B cell (primary cell): ENCODE measurements at regions not wholly inside any gene's neighbourhood (a gene's known extent, or its start where the extent isn't known, plus 50 kb on each side); places are given as distances from the start of the nearest gene placed in this dataset.

ENCODE experiments used
- ATAC-seq: fragments of 200-7000 bp; cut with Tn5 transposase; one replicate; pipeline ENCODE4 v1.10.0; 2021; ENCODE audit warnings: low read depth, mild to moderate bottlenecking, moderate number of reproducible peaks, moderate library complexity
- CTCF ChIA-PET: fragments of 350-600 bp; sonication (Branson Sonifier 250); formaldehyde crosslinking; loops from one replicate; lab custom pipeline; 2021; ENCODE audit warnings: antibody characterized with exemption, inconsistent platforms; lab: Charles Lee
- POLR2A ChIA-PET: fragments of 350-600 bp; sonication (Branson Sonifier 250); formaldehyde crosslinking; loops from one replicate; lab custom pipeline; 2021; ENCODE audit warnings: antibody characterized with exemption; lab: Charles Lee
- DNase-seq: peaks from one replicate; pipeline ENCODE4 v3.0.0; 2013
- H2AFZ ChIP-seq: 2 replicates; pipeline ENCODE4 v1.6.1; 2012; ENCODE audit warnings: mild to moderate bottlenecking, low read depth, low read length; ENCODE audit not compliant: insufficient read depth, poor library complexity, severe bottlenecking
- H3K27ac ChIP-seq, 2 donors: 1 replicate in 1 of 2; 2 replicates in 1 of 2; pipeline ENCODE4 v1.5.1; 2012 to 2013; ENCODE audit warnings: low read length in 2 of 2, mild to moderate bottlenecking in 2 of 2, moderate library complexity in 1 of 2
- H3K27me3 ChIP-seq, 4 experiments: fragments of 200-600 bp in 1 of 4; sonication (generic) in 1 of 4; replicated peaks in 1 of 4; 1 replicate in 2 of 4; 2 replicates in 2 of 4; pipeline versions ENCODE4 v1.6.1 to v1.7.0; 2013 to 2016; ENCODE audit warnings: low read length in 3 of 4, mild to moderate bottlenecking in 2 of 4, mixed read lengths in 1 of 4, moderate library complexity in 1 of 4; ENCODE audit not compliant: insufficient read depth in 4 of 4, control insufficient read depth in 3 of 4; ENCODE audit errors: control extremely low read depth in 1 of 4
- H3K36me3 ChIP-seq, 2 experiments: replicated peaks in 1 of 2; 1 replicate in 1 of 2; 2 replicates in 1 of 2; pipeline versions ENCODE4 v1.6.1 to v1.7.1; 2013; ENCODE audit warnings: low read length in 1 of 2; ENCODE audit not compliant: insufficient read depth in 2 of 2, control insufficient read depth in 1 of 2; ENCODE audit errors: control extremely low read depth in 1 of 2, extremely low read depth in 1 of 2
- H3K4me1 ChIP-seq, 2 donors: fragments of 200-600 bp in 1 of 2; sonication (generic) in 1 of 2; 1 replicate in 1 of 2; 2 replicates in 1 of 2; pipeline versions ENCODE4 v1.5.1 to v1.6.1; 2013 to 2017; ENCODE audit warnings: low read length in 2 of 2; ENCODE audit not compliant: control insufficient read depth in 2 of 2, insufficient read depth in 2 of 2
- H3K4me2 ChIP-seq: replicated peaks from 2 replicates; pipeline ENCODE3; 2012; ENCODE audit warnings: mild to moderate bottlenecking, low read depth, low read length; ENCODE audit not compliant: poor library complexity, severe bottlenecking
- H3K4me3 ChIP-seq, 5 experiments: fragments of 200-600 bp in 1 of 5; sonication (generic) in 1 of 5; 1 replicate in 3 of 5; 2 replicates in 2 of 5; pipeline versions ENCODE4 v1.5.1 to v1.7.0; 2011 to 2016; ENCODE audit warnings: low read length in 4 of 5, mild to moderate bottlenecking in 4 of 5, low read depth in 2 of 5, control low read depth in 1 of 5, moderate library complexity in 1 of 5; ENCODE audit not compliant: insufficient read depth in 1 of 5; ENCODE audit errors: control extremely low read depth in 1 of 5, extremely low read depth in 1 of 5
- H3K79me2 ChIP-seq: fragments of 200-600 bp; sonication (generic); one replicate; pipeline ENCODE4 v1.6.0; 2016; ENCODE audit warnings: low read length; ENCODE audit not compliant: control insufficient read depth, insufficient read depth
- H3K9ac ChIP-seq: fragments of 200-600 bp; sonication (generic); 2 replicates; pipeline ENCODE4 v1.6.1; 2017; ENCODE audit warnings: mild to moderate bottlenecking, low read length, moderate library complexity
- H3K9me3 ChIP-seq, 3 donors: one replicate each; pipeline versions ENCODE4 v1.6.1 to v1.7.1; 2013; ENCODE audit warnings: low read length in 2 of 3; ENCODE audit not compliant: control insufficient read depth in 2 of 3, insufficient read depth in 1 of 3; ENCODE audit errors: control extremely low read depth in 1 of 3
- H4K20me1 ChIP-seq: 2 replicates; pipeline ENCODE4 v1.6.0; 2012; ENCODE audit warnings: mild to moderate bottlenecking, low read length; ENCODE audit not compliant: insufficient read depth, control insufficient read depth, poor library complexity, severe bottlenecking
- H3K27ac Mint-ChIP-seq: one replicate; pipeline ENCODE4 v1.8.0; 2021; ENCODE audit warnings: mixed read lengths
- H3K27me3 Mint-ChIP-seq: one replicate; pipeline ENCODE4 v1.8.0; 2021; ENCODE audit warnings: mixed read lengths
- H3K4me1 Mint-ChIP-seq: one replicate; pipeline ENCODE4 v1.8.0; 2021; ENCODE audit warnings: mixed read lengths
- H3K4me3 Mint-ChIP-seq: one replicate; pipeline ENCODE4 v1.8.0; 2021; ENCODE audit warnings: mixed read lengths
- H3K9me3 Mint-ChIP-seq: one replicate; pipeline ENCODE4 v1.8.0; 2022; ENCODE audit warnings: mixed read lengths; ENCODE audit not compliant: insufficient read depth
- CTCF ChIP-seq: fragments of 200-600 bp; IDR thresholded peaks from one replicate; pipeline ENCODE4 v1.8.0; 2022; ENCODE audit warnings: antibody characterized with exemption, mild to moderate bottlenecking
- EZH2 ChIP-seq: IDR thresholded peaks from 2 replicates; pipeline ENCODE4 v1.6.1; 2012; ENCODE audit warnings: borderline replicate concordance, low read depth, mild to moderate bottlenecking, moderate library complexity, low read length; ENCODE audit not compliant: insufficient read depth, poor library complexity, severe bottlenecking
- WGBS: methylation state at CpG from one replicate; pipeline ENCODE4 v1.1.5; 2013; ENCODE audit warnings: missing lambda C conversion rate; ENCODE audit not compliant: insufficient coverage; 5-methylcytosine and 5-hydroxymethylcytosine counted together
- intact Hi-C: fragments of 100-400 bp; cut with micrococcal nuclease; formaldehyde crosslinking; loops from one replicate; pipeline ENCODE4 v1.10.0; 2022

- no peak overlapping the region for H3K4me3 Mint-ChIP-seq
- Histone ChIP-seq H2AFZ (no peak overlapping the region), H3K27ac (no peak overlapping the region), H3K9ac (no peak overlapping the region), H3K36me3 (no peaks in the 10 kb centered on the region), H3K4me2 (no peak overlapping the region), H3K27me3 (no peaks in the 10 kb centered on the region), H3K4me1 (no peaks in the 10 kb centered on the region), H4K20me1 (no peaks in the 10 kb centered on the region), H3K79me2 (no peaks in the 10 kb centered on the region), H3K4me3 (no peak overlapping the region), H3K9me3 (peaks cover 0 to 2% (median 0%) of the 10 kb centered on the region in 3 donors)
- CTCF ChIA-PET, result no interaction called here
- TF ChIP-seq EZH2 (no peak), CTCF (no peak)
- intact Hi-C loops, result no loop called here
- DNase-seq, result no peak
- no peak overlapping the region for H3K27ac Mint-ChIP-seq
- peaks cover 2% of the 10 kb centered on the region for H3K9me3 Mint-ChIP-seq
- ATAC-seq, result no peak
- WGBS, result 78% methylated on average over 4 of the region's 4 CpGs
- POLR2A ChIA-PET, result no interaction called here
- H3K4me1 Mint-ChIP-seq, result no peaks in the 10 kb centered on the region
- H3K27me3 Mint-ChIP-seq, result no peaks in the 10 kb centered on the region
Observed at GRCh38 chr18:39425172-39425850, 1859.7 kb upstream of the CELF4 start.

- no peaks in the 10 kb centered on the region for H3K4me1 Mint-ChIP-seq
- H3K36me3 ChIP-seq, result no peaks in the 10 kb centered on the region
- H3K27ac ChIP-seq, result no peak overlapping the region
- intact Hi-C loops, result no loop called here
- H3K4me2 ChIP-seq, result no peak overlapping the region
- DNase-seq (no peak), ATAC-seq (no peak)
- H3K9me3 Mint-ChIP-seq, result peaks cover 2% of the 10 kb centered on the region
- ChIA-PET CTCF (no interaction called here), POLR2A (no interaction called here)
- H2AFZ ChIP-seq, result no peak overlapping the region
- no peak overlapping the region for H3K4me3 ChIP-seq
- no peaks in the 10 kb centered on the region for H4K20me1 ChIP-seq
- H3K9me3 ChIP-seq, result peaks cover 0 to 2% (median 0%) of the 10 kb centered on the region in 3 donors
- WGBS, result 50% methylated on average over 1 of the region's 1 CpG
- TF ChIP-seq CTCF (no peak), EZH2 (no peak)
- no peaks in the 10 kb centered on the region for H3K27me3 Mint-ChIP-seq
- H3K27ac Mint-ChIP-seq, result no peak overlapping the region
- no peak overlapping the region for H3K4me3 Mint-ChIP-seq
- H3K79me2 ChIP-seq, result no peaks in the 10 kb centered on the region
- no peaks in the 10 kb centered on the region for H3K27me3 ChIP-seq
- no peaks in the 10 kb centered on the region for H3K4me1 ChIP-seq
- no peak overlapping the region for H3K9ac ChIP-seq
Observed at GRCh38 chr18:39424261-39424660, 1858.7 kb upstream of the CELF4 start.
